Dendritic cell treated with granulocyte-macrophage colony-stimulating factor and Interleukin-4, amounts not matched to agents 40 ng/mL and 50 ng/mL, for 4 days (primary cell): ENCODE measurements at regions not wholly inside any gene's neighbourhood (a gene's known extent, or its start where the extent isn't known, plus 50 kb on each side); places are given as distances from the start of the nearest gene placed in this dataset.

ENCODE experiments used
- H3K27ac Mint-ChIP-seq: one replicate; pipeline ENCODE4 v1.8.0; 2022; ENCODE audit warnings: mild to moderate bottlenecking, mixed read lengths
- H3K27me3 Mint-ChIP-seq: one replicate; pipeline ENCODE4 v1.8.0; 2022; ENCODE audit warnings: mild to moderate bottlenecking, mixed read lengths
- H3K36me3 Mint-ChIP-seq: one replicate; pipeline ENCODE4 v1.8.0; 2022; ENCODE audit warnings: low read depth, mixed read lengths
- H3K4me1 Mint-ChIP-seq: one replicate; pipeline ENCODE4 v1.8.0; 2022; ENCODE audit warnings: low read depth, mixed read lengths
- H3K4me3 Mint-ChIP-seq: one replicate; pipeline ENCODE4 v1.8.0; 2022; ENCODE audit warnings: mild to moderate bottlenecking, moderate library complexity, mixed read lengths
- H3K9me3 Mint-ChIP-seq: one replicate; pipeline ENCODE4 v1.8.0; 2022; ENCODE audit warnings: mixed read lengths
- intact Hi-C: fragments of 100-400 bp; cut with micrococcal nuclease; formaldehyde crosslinking; loops from one replicate; pipeline ENCODE4 v1.15.0; 2022

GRCh38 chr4:16450724-16451123 lies 224.5 kb upstream of the TAPT1 start:
- Mint-ChIP-seq H3K27ac (no peak overlapping the region), H3K9me3 (no peaks in the 10 kb centered on the region)
- intact Hi-C loops: no loop called here

GRCh38 chr4:16450031-16450430 lies 223.8 kb upstream of the TAPT1 start:
- Mint-ChIP-seq H3K36me3 (no peaks in the 10 kb centered on the region), H3K27me3 (no peaks in the 10 kb centered on the region), H3K27ac (no peak overlapping the region), H3K4me1 (no peaks in the 10 kb centered on the region), H3K4me3 (no peak overlapping the region), H3K9me3 (no peaks in the 10 kb centered on the region)
- intact Hi-C loops: no loop called here

More at GRCh38 chr4:16450724-16451123, 224.5 kb upstream of the TAPT1 start:
- Mint-ChIP-seq H3K27me3 (no peaks in the 10 kb centered on the region), H3K36me3 (no peaks in the 10 kb centered on the region), H3K4me1 (no peaks in the 10 kb centered on the region), H3K4me3 (no peak overlapping the region)

GRCh38 chr4:16449406-16449805 lies 223.1 kb upstream of the TAPT1 start:
- H3K27ac Mint-ChIP-seq: no peak overlapping the region
- H3K27me3 Mint-ChIP-seq: no peaks in the 10 kb centered on the region
- no peaks in the 10 kb centered on the region for H3K9me3 Mint-ChIP-seq
- intact Hi-C loops: no loop called here
- H3K36me3 Mint-ChIP-seq: no peaks in the 10 kb centered on the region
- no peak overlapping the region for H3K4me3 Mint-ChIP-seq
- H3K4me1 Mint-ChIP-seq: no peaks in the 10 kb centered on the region

- Mint-ChIP-seq H3K36me3 (no peaks in the 10 kb centered on the region), H3K9me3 (no peaks in the 10 kb centered on the region), H3K27ac (no peak overlapping the region), H3K27me3 (no peaks in the 10 kb centered on the region), H3K4me1 (no peaks in the 10 kb centered on the region), H3K4me3 (no peak overlapping the region)
- intact Hi-C loops: no loop called here
Measured at GRCh38 chr4:16448241-16448840, 222.1 kb upstream of the TAPT1 start.

- H3K4me1 Mint-ChIP-seq: peaks cover 8% of the 10 kb centered on the region
- intact Hi-C loops: loop anchor here (1.0 kb wide), 2 partner anchors 153 to 417 kb away; no protein-coding TSS in a partner anchor
- peaks cover 9% of the 10 kb centered on the region for H3K9me3 Mint-ChIP-seq
- no peak overlapping the region for H3K4me3 Mint-ChIP-seq
- no peaks in the 10 kb centered on the region for H3K36me3 Mint-ChIP-seq
- peaks cover 3% of the 10 kb centered on the region for H3K27me3 Mint-ChIP-seq
- H3K27ac Mint-ChIP-seq: no peak overlapping the region
Measured at GRCh38 chr4:16443504-16444088, 217.3 kb upstream of the TAPT1 start.

- peaks cover 20% of the 10 kb centered on the region for H3K9me3 Mint-ChIP-seq
- intact Hi-C loops: no loop called here
Measured at GRCh38 chr4:16442296-16442695, 216.0 kb upstream of the TAPT1 start.

GRCh38 chr4:16439768-16440167 lies 213.5 kb upstream of the TAPT1 start:
- Mint-ChIP-seq H3K4me1 (peaks cover 11% of the 10 kb centered on the region), H3K36me3 (no peaks in the 10 kb centered on the region), H3K27me3 (peaks cover 3% of the 10 kb centered on the region), H3K27ac (no peak overlapping the region), H3K4me3 (no peak overlapping the region), H3K9me3 (peaks cover 24% of the 10 kb centered on the region)
- intact Hi-C loops: no loop called here

More at GRCh38 chr4:16442296-16442695, 216.0 kb upstream of the TAPT1 start:
- Mint-ChIP-seq H3K27ac (no peak overlapping the region), H3K36me3 (no peaks in the 10 kb centered on the region), H3K4me1 (peaks cover 11% of the 10 kb centered on the region), H3K4me3 (no peak overlapping the region), H3K27me3 (peaks cover 3% of the 10 kb centered on the region)

- intact Hi-C loops: no loop called here
- Mint-ChIP-seq H3K27me3 (peaks cover 3% of the 10 kb centered on the region), H3K4me3 (no peak overlapping the region), H3K36me3 (no peaks in the 10 kb centered on the region), H3K4me1 (peaks cover 11% of the 10 kb centered on the region), H3K27ac (no peak overlapping the region), H3K9me3 (peaks cover 30% of the 10 kb centered on the region)
Measured at GRCh38 chr4:16438986-16439385, 212.7 kb upstream of the TAPT1 start.

GRCh38 chr4:16437836-16438235 lies 211.6 kb upstream of the TAPT1 start:
- H3K27ac Mint-ChIP-seq: no peak overlapping the region

GRCh38 chr4:16431866-16432265 lies 205.6 kb upstream of the TAPT1 start:
- intact Hi-C loops: no loop called here
- no peaks in the 10 kb centered on the region for H3K27me3 Mint-ChIP-seq
- H3K9me3 Mint-ChIP-seq: peaks cover 9% of the 10 kb centered on the region
- no peaks in the 10 kb centered on the region for H3K36me3 Mint-ChIP-seq
- H3K27ac Mint-ChIP-seq: no peak overlapping the region
- no peaks in the 10 kb centered on the region for H3K4me1 Mint-ChIP-seq
- H3K4me3 Mint-ChIP-seq: no peak overlapping the region

More at GRCh38 chr4:16437836-16438235, 211.6 kb upstream of the TAPT1 start:
- peaks cover 3% of the 10 kb centered on the region for H3K27me3 Mint-ChIP-seq
- H3K36me3 Mint-ChIP-seq: no peaks in the 10 kb centered on the region
- intact Hi-C loops: no loop called here
- peaks cover 11% of the 10 kb centered on the region for H3K4me1 Mint-ChIP-seq
- peaks cover 30% of the 10 kb centered on the region for H3K9me3 Mint-ChIP-seq
- H3K4me3 Mint-ChIP-seq: no peak overlapping the region

GRCh38 chr4:16418814-16419213 lies 192.5 kb upstream of the TAPT1 start:
- H3K27me3 Mint-ChIP-seq: no peaks in the 10 kb centered on the region
- H3K9me3 Mint-ChIP-seq: peaks cover 35% of the 10 kb centered on the region
- H3K27ac Mint-ChIP-seq: no peak overlapping the region
- peaks cover 5% of the 10 kb centered on the region for H3K4me1 Mint-ChIP-seq
- intact Hi-C loops: no loop called here
- no peak overlapping the region for H3K4me3 Mint-ChIP-seq
- no peaks in the 10 kb centered on the region for H3K36me3 Mint-ChIP-seq

- Mint-ChIP-seq H3K36me3 (no peaks in the 10 kb centered on the region), H3K27me3 (no peaks in the 10 kb centered on the region), H3K27ac (no peak overlapping the region), H3K4me3 (no peak overlapping the region), H3K9me3 (peaks cover 35% of the 10 kb centered on the region), H3K4me1 (peaks cover 5% of the 10 kb centered on the region)
- intact Hi-C loops: no loop called here
Measured at GRCh38 chr4:16417198-16417597, 190.9 kb upstream of the TAPT1 start.

- Mint-ChIP-seq H3K27ac (no peak overlapping the region), H3K4me3 (no peak overlapping the region), H3K9me3 (peaks cover 35% of the 10 kb centered on the region), H3K4me1 (peaks cover 5% of the 10 kb centered on the region), H3K27me3 (no peaks in the 10 kb centered on the region), H3K36me3 (no peaks in the 10 kb centered on the region)
- intact Hi-C loops: no loop called here
Measured at GRCh38 chr4:16416601-16417000, 190.3 kb upstream of the TAPT1 start.

- H3K27ac Mint-ChIP-seq: no peak overlapping the region
- peaks cover 5% of the 10 kb centered on the region for H3K4me1 Mint-ChIP-seq
- peaks cover 32% of the 10 kb centered on the region for H3K9me3 Mint-ChIP-seq
- no peaks in the 10 kb centered on the region for H3K36me3 Mint-ChIP-seq
- H3K4me3 Mint-ChIP-seq: no peak overlapping the region
- H3K27me3 Mint-ChIP-seq: no peaks in the 10 kb centered on the region
- intact Hi-C loops: no loop called here
Measured at GRCh38 chr4:16415751-16416150, 189.5 kb upstream of the TAPT1 start.
